ENCODE measurements at regions not wholly inside any gene's neighbourhood (a gene's known extent, or its start where the extent isn't known, plus 50 kb on each side); places are given as distances from the start of the nearest gene placed in this dataset.

GRCh38 chr4:144284026-144284425 is 143.5 kb upstream of the GYPA start:
- no peak for TF ChIP-seq CTCF (conservative IDR thresholded peaks at IDR 0.05; ENCODE audit: low read depth, low read length)
- no peaks in the 10 kb centered on the region for H3K36me3 ChIP-seq (ENCODE audit: insufficient read depth)
- H3K9ac ChIP-seq, result no peak overlapping the region
- no peaks in the 10 kb centered on the region for H3K79me2 ChIP-seq (ENCODE audit: insufficient read depth, low read depth)
- H3K4me3 ChIP-seq (IDR thresholded peaks at IDR 0.05; ENCODE audit: insufficient read depth, low read depth, low read length), result no peak overlapping the region
- H3K27ac ChIP-seq, result no peak overlapping the region
- H3K4me2 ChIP-seq, result no peak overlapping the region
- H3K27me3 ChIP-seq (ENCODE audit: insufficient read depth, low read depth), result no peaks in the 10 kb centered on the region
- no peaks in the 10 kb centered on the region for H4K20me1 ChIP-seq (ENCODE audit: insufficient read depth)
- no peak overlapping the region for H2AFZ ChIP-seq (ENCODE audit: low read depth)
- peaks cover 6% of the 10 kb centered on the region for H3K4me1 ChIP-seq (ENCODE audit: low read depth, poor library complexity, severe bottlenecking)

DNA sequence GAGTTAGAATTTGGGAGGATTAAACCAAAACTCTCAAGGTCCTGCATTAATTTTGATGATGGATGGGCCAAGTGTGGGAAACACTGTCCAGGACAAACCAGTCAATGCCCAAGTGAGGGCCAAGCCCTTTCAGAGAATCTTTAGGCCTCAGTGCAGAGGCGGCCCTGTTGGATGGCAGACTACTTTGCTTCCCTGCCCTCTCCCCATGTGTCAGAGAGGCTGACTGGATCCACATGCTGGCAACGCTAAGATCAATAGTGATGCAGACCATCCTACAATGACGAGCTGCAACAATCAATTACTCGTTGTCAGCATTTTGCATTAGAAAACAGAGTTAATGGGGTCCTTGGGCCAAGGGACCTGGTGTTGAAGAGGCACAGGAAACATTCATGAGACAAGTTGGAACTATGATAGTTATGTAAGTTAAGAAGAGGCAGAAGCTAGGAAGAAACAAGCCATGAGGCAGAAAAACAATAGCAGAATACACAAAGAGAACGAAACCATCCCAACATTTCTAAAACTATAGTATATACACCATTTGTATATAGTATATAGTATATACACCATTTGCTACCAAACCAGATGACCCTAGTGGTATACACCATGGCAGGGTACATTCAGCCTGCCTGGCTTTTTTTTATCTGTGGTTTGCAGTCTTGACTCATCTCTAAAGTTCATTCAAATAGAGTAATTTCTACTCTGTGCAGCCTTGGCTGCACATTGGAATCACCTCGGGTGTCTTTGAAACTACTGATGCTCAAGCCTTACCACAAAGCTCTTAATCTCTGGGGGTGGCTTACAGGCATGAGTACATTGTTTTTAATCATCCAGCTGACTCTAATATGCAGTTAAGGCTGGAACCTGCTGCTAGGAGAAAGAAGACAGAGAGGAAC is 147.7 kb upstream of the GYPA start:
- H3K27me3 ChIP-seq (ENCODE audit: insufficient read depth, low read depth), result no peaks in the 10 kb centered on the region
- no peak overlapping the region for H2AFZ ChIP-seq (ENCODE audit: low read depth)
- H3K4me1 ChIP-seq (ENCODE audit: low read depth, poor library complexity, severe bottlenecking), result peaks cover 6% of the 10 kb centered on the region
- TF ChIP-seq CTCF (conservative IDR thresholded peaks at IDR 0.05; ENCODE audit: low read depth, low read length), result no peak
- H3K27ac ChIP-seq, result no peak overlapping the region
- no peak overlapping the region for H3K4me3 ChIP-seq (IDR thresholded peaks at IDR 0.05; ENCODE audit: insufficient read depth, low read depth, low read length)
- H4K20me1 ChIP-seq (ENCODE audit: insufficient read depth), result no peaks in the 10 kb centered on the region
- no peak overlapping the region for H3K9ac ChIP-seq
- no peaks in the 10 kb centered on the region for H3K36me3 ChIP-seq (ENCODE audit: insufficient read depth)
- no peak overlapping the region for H3K4me2 ChIP-seq
- H3K79me2 ChIP-seq (ENCODE audit: insufficient read depth, low read depth), result no peaks in the 10 kb centered on the region

DNA sequence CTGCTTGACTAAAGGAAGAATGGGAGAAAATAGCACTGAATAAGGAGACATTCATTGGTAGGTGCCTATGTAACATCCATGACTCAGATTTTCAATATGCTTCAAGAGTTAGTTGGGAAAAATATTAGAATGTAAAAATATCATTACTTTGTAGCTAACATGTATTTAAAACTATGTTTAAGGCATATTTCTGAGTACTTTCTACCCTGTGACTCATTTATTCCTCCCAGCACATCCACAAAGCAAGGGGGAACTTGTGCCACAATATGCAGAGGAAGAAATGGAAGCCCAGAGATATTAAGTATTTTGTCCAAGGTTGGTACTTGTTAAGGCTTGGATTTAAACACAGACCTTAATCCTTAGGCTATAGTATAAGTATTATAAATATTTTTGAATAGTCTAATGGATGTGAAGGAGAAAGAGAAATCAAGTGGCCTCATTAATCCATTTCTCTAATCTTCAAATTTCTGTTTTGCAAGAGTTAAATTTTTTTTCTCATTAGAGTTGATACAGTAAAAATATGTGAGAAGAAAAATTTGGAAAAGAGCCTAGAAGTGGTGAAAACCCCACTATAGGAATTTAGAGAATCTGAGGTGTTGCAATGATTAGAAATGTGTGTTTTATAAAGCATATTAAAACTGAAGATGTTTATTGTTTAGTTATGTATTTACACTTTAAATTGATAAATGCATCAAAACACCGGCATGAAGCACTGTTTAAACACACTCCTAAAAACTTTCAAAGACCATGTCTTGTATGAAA is 149.3 kb upstream of the GYPA start:
- Histone ChIP-seq H3K4me3 (IDR thresholded peaks at IDR 0.05; ENCODE audit: insufficient read depth, low read depth, low read length) (no peak overlapping the region), H3K27me3 (ENCODE audit: insufficient read depth, low read depth) (no peaks in the 10 kb centered on the region), H3K4me2 (no peak overlapping the region), H3K36me3 (ENCODE audit: insufficient read depth) (no peaks in the 10 kb centered on the region), H3K9ac (no peak overlapping the region), H2AFZ (ENCODE audit: low read depth) (no peak overlapping the region), H3K4me1 (ENCODE audit: low read depth, poor library complexity, severe bottlenecking) (peaks cover 6% of the 10 kb centered on the region), H4K20me1 (ENCODE audit: insufficient read depth) (no peaks in the 10 kb centered on the region), H3K27ac (no peak overlapping the region), H3K79me2 (ENCODE audit: insufficient read depth, low read depth) (no peaks in the 10 kb centered on the region)
- TF ChIP-seq CTCF (conservative IDR thresholded peaks at IDR 0.05; ENCODE audit: low read depth, low read length), result no peak

GRCh38 chr4:144291164-144291563 is 150.6 kb upstream of the GYPA start:
- Histone ChIP-seq H3K4me1 (ENCODE audit: low read depth, poor library complexity, severe bottlenecking) (peaks cover 6% of the 10 kb centered on the region), H2AFZ (ENCODE audit: low read depth) (no peak overlapping the region), H3K4me3 (IDR thresholded peaks at IDR 0.05; ENCODE audit: insufficient read depth, low read depth, low read length) (no peak overlapping the region), H3K27ac (no peak overlapping the region), H3K79me2 (ENCODE audit: insufficient read depth, low read depth) (no peaks in the 10 kb centered on the region), H3K36me3 (ENCODE audit: insufficient read depth) (no peaks in the 10 kb centered on the region), H3K9ac (no peak overlapping the region), H3K4me2 (no peak overlapping the region), H3K27me3 (ENCODE audit: insufficient read depth, low read depth) (no peaks in the 10 kb centered on the region), H4K20me1 (ENCODE audit: insufficient read depth) (no peaks in the 10 kb centered on the region)
- TF ChIP-seq CTCF (conservative IDR thresholded peaks at IDR 0.05; ENCODE audit: low read depth, low read length), result no peak
